HG03175 (cell line): ENCODE measurements at regions not wholly inside any gene's neighbourhood (a gene's known extent, or its start where the extent isn't known, plus 50 kb on each side); places are given as distances from the start of the nearest gene placed in this dataset.
A peak's percentile ranks its signal among the peaks of the same experiment; 100 is the strongest.

ENCODE experiments used
- ATAC-seq: cut with Tn5 transposase; IDR thresholded peaks from one replicate; pipeline ENCODE4 v1.9.1; 2021; ENCODE audit warnings: mild to moderate bottlenecking, moderate library complexity; ENCODE audit not compliant: unreplicated experiment

- no peak for ATAC-seq
Measured at GRCh38 chr13:99652141-99652540, 150.9 kb downstream of the TM9SF2 start.

GRCh38 chr13:99651016-99651415, 149.7 kb downstream of the TM9SF2 start:
- no peak for ATAC-seq

GRCh38 chr13:99650410-99650809, 149.1 kb downstream of the TM9SF2 start:
- ATAC-seq: no peak

GRCh38 chr13:99648927-99649326, 147.7 kb downstream of the TM9SF2 start:
- ATAC-seq: no peak

GRCh38 chr13:99648066-99648665, 146.9 kb downstream of the TM9SF2 start:
- ATAC-seq: no peak

GRCh38 chr13:99647596-99647985, 146.3 kb downstream of the TM9SF2 start:
- no peak for ATAC-seq

GRCh38 chr13:99646866-99647595, 145.8 kb downstream of the TM9SF2 start:
- ATAC-seq: no peak

GRCh38 chr13:99642841-99643240, 141.6 kb downstream of the TM9SF2 start:
- ATAC-seq: no peak

GRCh38 chr13:99642006-99642405, 140.7 kb downstream of the TM9SF2 start:
- no peak for ATAC-seq

GRCh38 chr13:99640260-99640659, 139.0 kb downstream of the TM9SF2 start:
- no peak for ATAC-seq

- no peak for ATAC-seq
Measured at GRCh38 chr13:99639126-99639525, 137.9 kb downstream of the TM9SF2 start.

- peak; percentile 91 for ATAC-seq
Measured at GRCh38 chr13:99636728-99637353, 135.6 kb downstream of the TM9SF2 start.

GRCh38 chr13:99636306-99636705, 135.0 kb downstream of the TM9SF2 start:
- no peak for ATAC-seq

- ATAC-seq: no peak
Measured at GRCh38 chr13:99634672-99635071, 133.4 kb downstream of the TM9SF2 start.

- no peak for ATAC-seq
Measured at GRCh38 chr13:99630269-99630898, 129.1 kb downstream of the TM9SF2 start.

GRCh38 chr13:99629641-99630040, 128.4 kb downstream of the TM9SF2 start:
- ATAC-seq: no peak

GRCh38 chr13:99628442-99628841, 127.2 kb downstream of the TM9SF2 start:
- no peak for ATAC-seq

- ATAC-seq: no peak
Measured at GRCh38 chr13:99626461-99627082, 125.3 kb downstream of the TM9SF2 start.

- no peak for ATAC-seq
Measured at GRCh38 chr13:99624936-99625540, 123.8 kb downstream of the TM9SF2 start.

GRCh38 chr13:99620806-99621205, 119.5 kb downstream of the TM9SF2 start:
- ATAC-seq: no peak

GRCh38 chr13:99619207-99619606, 117.9 kb downstream of the TM9SF2 start:
- ATAC-seq: no peak
